SK-N-MC (cell line): ENCODE measurements at regions not wholly inside any gene's neighbourhood (a gene's known extent, or its start where the extent isn't known, plus 50 kb on each side); places are given as distances from the start of the nearest gene placed in this dataset.

Experiments used
- DNase-seq: peaks from one replicate; pipeline ENCODE4 v3.0.0-alpha.2; 2011; ENCODE audit warnings: low read depth, low spot score
- H3K27ac ChIP-seq: fragments of 200-600 bp; sonication (generic); 2 replicates; pipeline ENCODE4 v1.5.1; 2016; ENCODE audit warnings: mixed run types
- H3K36me3 ChIP-seq: fragments of 200-600 bp; sonication (generic); 2 replicates; pipeline ENCODE4 v1.6.1; 2017; ENCODE audit warnings: antibody characterized with exemption, low read length, mixed read lengths; ENCODE audit not compliant: insufficient read depth
- H3K4me3 ChIP-seq: fragments of 200-600 bp; sonication (generic); 2 replicates; pipeline ENCODE4 v1.5.1; 2016
- H3K9ac ChIP-seq: fragments of 200-600 bp; sonication (generic); 2 replicates; pipeline ENCODE4 v1.8.0; 2017; ENCODE audit warnings: mixed run types, mixed read lengths; ENCODE audit not compliant: insufficient read length
- H3K9me3 ChIP-seq: fragments of 200-600 bp; sonication (generic); 2 replicates; pipeline ENCODE4 v1.6.1; 2017; ENCODE audit warnings: low read depth, mild to moderate bottlenecking, antibody characterized with exemption, low read length, moderate library complexity, mixed read lengths
- EZH2 ChIP-seq: fragments of 200-600 bp; sonication (generic); IDR thresholded peaks from one replicate; pipeline ENCODE4 v1.6.1; 2017; ENCODE audit warnings: antibody characterized with exemption
- FOXP2 ChIP-seq: optimal IDR thresholded peaks from 2 replicates; pipeline ENCODE3; 2011; ENCODE audit warnings: mild to moderate bottlenecking, moderate library complexity; ENCODE audit not compliant: insufficient read depth; ENCODE audit errors: extremely low read length, control extremely low read depth
- POLR2AphosphoS5 ChIP-seq: IDR thresholded peaks from 2 replicates; pipeline ENCODE4 v1.6.1; 2012; ENCODE audit warnings: mild to moderate bottlenecking, low read depth, low read length, borderline replicate concordance

GRCh38 chr14:71662291-71662790 is 269.9 kb upstream of the RGS6 start:
- H3K27ac ChIP-seq = no peak overlapping the region
- no peak overlapping the region for H3K9ac ChIP-seq
- TF ChIP-seq POLR2AphosphoS5 (no peak), EZH2 (no peak), FOXP2 (no peak)
- DNase-seq = no peak
- peaks cover 61% of the 10 kb centered on the region for H3K36me3 ChIP-seq
- no peak overlapping the region for H3K4me3 ChIP-seq
- H3K9me3 ChIP-seq = no peaks in the 10 kb centered on the region

- Histone ChIP-seq H3K9ac (no peak overlapping the region), H3K9me3 (no peaks in the 10 kb centered on the region), H3K4me3 (no peak overlapping the region), H3K27ac (no peak overlapping the region), H3K36me3 (peaks cover 73% of the 10 kb centered on the region)
- TF ChIP-seq FOXP2 (no peak), POLR2AphosphoS5 (no peak), EZH2 (no peak)
- no peak for DNase-seq
Measured at GRCh38 chr14:71665157-71665556, 267.1 kb upstream of the RGS6 start.

- TF ChIP-seq POLR2AphosphoS5 (no peak), EZH2 (no peak), FOXP2 (no peak)
- Histone ChIP-seq H3K9me3 (no peaks in the 10 kb centered on the region), H3K27ac (no peak overlapping the region), H3K9ac (no peak overlapping the region), H3K4me3 (no peak overlapping the region), H3K36me3 (peaks cover 73% of the 10 kb centered on the region)
- no peak for DNase-seq
Measured at GRCh38 chr14:71665781-71666180, 266.4 kb upstream of the RGS6 start.

DNA sequence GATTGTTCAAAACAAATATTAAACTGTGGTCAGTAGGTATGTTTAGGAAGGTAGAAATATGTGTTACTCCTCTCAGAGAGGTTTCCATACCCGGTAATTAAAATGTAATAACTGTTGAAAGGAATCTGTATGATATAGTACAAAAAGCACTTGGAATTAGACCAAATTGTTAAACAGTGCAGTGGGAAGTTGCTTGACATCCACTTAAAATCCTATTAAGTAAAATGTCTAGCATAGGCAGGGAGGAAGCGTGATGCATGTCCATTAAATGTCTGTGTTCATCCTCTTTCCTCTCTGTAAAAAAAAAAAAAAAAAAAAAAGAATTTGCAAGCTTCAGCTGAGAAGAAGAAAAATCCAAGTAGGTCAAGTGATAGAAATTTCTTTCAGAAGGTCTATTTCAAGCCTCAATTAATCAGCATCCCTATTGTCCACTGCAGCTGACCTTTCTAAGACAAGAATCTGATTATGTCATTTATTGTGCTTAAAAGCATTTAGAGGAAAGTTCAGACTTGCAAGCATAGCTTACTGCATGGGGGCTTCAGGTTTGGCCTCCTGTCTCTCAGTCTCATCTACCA is 265.6 kb upstream of the RGS6 start:
- Histone ChIP-seq H3K9me3 (no peaks in the 10 kb centered on the region), H3K4me3 (no peak overlapping the region), H3K27ac (no peak overlapping the region), H3K9ac (no peak overlapping the region), H3K36me3 (peaks cover 73% of the 10 kb centered on the region)
- TF ChIP-seq FOXP2 (no peak), POLR2AphosphoS5 (no peak), EZH2 (no peak)
- DNase-seq = no peak

GRCh38 chr14:71668186-71668912 is 263.9 kb upstream of the RGS6 start:
- no peak for TF ChIP-seq FOXP2
- TF ChIP-seq POLR2AphosphoS5 = no peak
- TF ChIP-seq EZH2 = no peak

DNA sequence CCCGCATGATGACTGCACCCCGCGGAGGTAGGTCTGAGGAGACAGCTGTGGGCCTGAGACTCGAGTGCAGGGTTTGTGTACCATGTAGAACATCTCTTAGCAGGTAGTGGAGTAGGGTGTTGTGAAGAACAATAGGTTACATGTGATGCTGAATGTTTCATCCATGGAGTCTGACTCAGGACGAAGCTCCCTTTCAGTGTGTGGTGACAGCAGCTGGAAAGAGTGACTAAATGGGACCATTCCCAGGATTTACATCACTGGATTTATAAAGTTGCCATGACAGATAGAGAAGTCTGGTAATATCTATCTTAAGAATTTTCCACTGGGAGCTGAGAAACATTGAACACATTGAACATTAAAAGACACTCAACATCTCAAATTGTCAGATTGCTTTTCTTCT is 259.6 kb upstream of the RGS6 start:
- no peak overlapping the region for H3K4me3 ChIP-seq

More at GRCh38 chr14:71668186-71668912, 263.9 kb upstream of the RGS6 start:
- Histone ChIP-seq H3K4me3 (no peak overlapping the region), H3K27ac (peak overlapping the region; percentile 67; the same call in 1 of the 2 replicates), H3K36me3 (peaks cover 73% of the 10 kb centered on the region), H3K9me3 (no peaks in the 10 kb centered on the region), H3K9ac (no peak overlapping the region)
- DNase-seq = no peak

GRCh38 chr14:71675126-71675899 is 256.9 kb upstream of the RGS6 start:
- Histone ChIP-seq H3K4me3 (no peak overlapping the region), H3K27ac (no peak overlapping the region), H3K36me3 (peaks cover 53% of the 10 kb centered on the region), H3K9ac (no peak overlapping the region), H3K9me3 (no peaks in the 10 kb centered on the region)
- no peak for DNase-seq
- TF ChIP-seq POLR2AphosphoS5 = no peak
- no peak for TF ChIP-seq EZH2
- no peak for TF ChIP-seq FOXP2

More for the DNA sequence above, 259.6 kb upstream of the RGS6 start:
- no peak for TF ChIP-seq POLR2AphosphoS5
- no peak for TF ChIP-seq EZH2
- TF ChIP-seq FOXP2 = no peak
- Histone ChIP-seq H3K27ac (no peak overlapping the region), H3K36me3 (peaks cover 71% of the 10 kb centered on the region), H3K9me3 (no peaks in the 10 kb centered on the region), H3K9ac (no peak overlapping the region)
- no peak for DNase-seq

- Histone ChIP-seq H3K9me3 (no peaks in the 10 kb centered on the region), H3K9ac (no peak overlapping the region), H3K36me3 (peaks cover 47% of the 10 kb centered on the region), H3K27ac (no peak overlapping the region), H3K4me3 (no peak overlapping the region)
- no peak for TF ChIP-seq EZH2
- no peak for TF ChIP-seq FOXP2
- TF ChIP-seq POLR2AphosphoS5 = no peak
- no peak for DNase-seq
Measured at GRCh38 chr14:71675900-71676287, 256.3 kb upstream of the RGS6 start.
